NCI-H1092 (cell line): ENCODE measurements at regions not wholly inside any gene's neighbourhood (a gene's known extent, or its start where the extent isn't known, plus 50 kb on each side); places are given as distances from the start of the nearest gene placed in this dataset.

Experiments used
- DNase-seq: peaks from one replicate; lab custom pipeline; 2025; lab: John Stamatoyannopoulos, UW

DNA sequence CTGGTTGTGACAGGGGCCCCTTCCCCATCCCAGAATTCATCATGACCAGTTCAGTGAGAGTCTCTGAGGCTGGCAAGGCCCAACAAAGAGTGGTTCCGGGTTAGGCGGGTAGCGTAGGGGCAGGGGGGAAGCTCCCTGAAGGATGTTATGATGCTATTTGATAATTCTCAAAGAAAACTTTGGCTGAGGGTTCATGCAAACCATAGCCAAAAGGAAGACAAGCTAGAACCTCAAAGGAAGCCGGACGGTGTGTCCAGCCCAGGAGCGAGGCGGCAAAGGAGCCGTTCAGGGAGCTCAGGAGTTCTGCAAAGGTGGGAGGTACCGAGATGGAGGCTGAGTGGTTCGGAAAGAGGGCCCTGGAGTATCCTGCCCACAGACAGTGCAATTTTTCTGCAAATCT is 226.8 kb upstream of the RAB6C start:
- DNase-seq: no peak

- no peak for DNase-seq
Measured at GRCh38 chr2:129753261-129753660, 226.2 kb upstream of the RAB6C start.

DNA sequence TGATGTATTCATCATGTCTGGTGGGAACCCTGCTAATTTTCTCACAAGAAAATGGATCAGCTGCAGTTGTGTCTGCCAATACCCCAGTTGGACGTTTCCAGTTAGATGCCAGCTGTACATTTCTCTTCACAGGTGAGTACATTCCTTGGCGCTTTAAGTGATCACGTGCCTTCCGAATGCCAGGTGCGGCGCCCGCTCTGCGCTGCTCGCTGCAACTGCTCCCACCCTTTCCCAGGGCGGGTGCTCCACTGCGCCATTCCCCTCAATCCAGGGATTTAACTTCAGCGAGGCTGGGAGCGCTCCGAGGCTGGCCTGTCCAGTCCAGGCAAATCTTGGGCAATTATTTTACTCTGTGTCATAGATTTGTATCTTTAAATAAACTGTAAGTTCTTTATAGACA is 225.0 kb upstream of the RAB6C start:
- DNase-seq: no peak

DNA sequence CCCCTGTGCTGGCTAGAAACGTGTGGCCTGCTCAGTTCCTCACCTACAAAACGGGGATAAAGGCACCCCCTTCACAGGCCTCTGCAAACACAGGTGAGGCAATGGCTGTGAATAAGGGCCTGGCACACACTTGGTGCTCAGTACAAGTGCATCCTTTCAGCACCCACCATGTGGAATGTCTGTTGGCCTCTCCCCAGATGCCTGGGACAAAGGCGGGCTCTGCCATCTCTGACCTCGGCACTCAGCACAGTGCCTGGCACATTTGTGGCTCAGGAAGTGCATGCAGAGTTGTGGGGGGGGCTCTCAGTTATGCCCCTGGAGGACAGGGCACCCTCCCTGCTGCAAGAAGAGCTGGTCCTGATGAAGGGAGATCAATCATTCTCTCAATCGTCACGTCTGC is 224.6 kb upstream of the RAB6C start:
- DNase-seq: no peak

GRCh38 chr2:129755786-129756185 is 223.7 kb upstream of the RAB6C start:
- DNase-seq: no peak

DNA sequence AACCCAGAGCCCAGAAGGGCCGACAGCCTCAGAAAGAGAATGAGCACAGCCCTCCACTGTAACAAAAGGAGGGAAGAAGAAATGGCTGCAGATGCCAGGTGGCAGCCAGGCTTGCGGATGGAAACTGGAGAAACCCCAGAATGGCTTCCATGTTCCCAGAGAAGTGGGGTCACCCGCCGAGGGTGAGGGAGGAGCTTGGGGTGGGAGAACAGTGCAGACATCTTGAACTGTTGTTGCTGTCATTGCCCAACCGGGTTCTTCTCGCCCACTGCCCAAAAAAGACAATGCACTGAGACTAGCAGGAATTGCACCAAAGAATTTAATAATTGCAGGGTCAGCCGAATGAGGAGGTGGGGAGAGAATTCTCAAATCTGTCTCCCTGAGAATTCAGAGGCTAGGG is 223.2 kb upstream of the RAB6C start:
- DNase-seq: no peak

GRCh38 chr2:129757366-129757914 is 222.0 kb upstream of the RAB6C start:
- DNase-seq: no peak

DNA sequence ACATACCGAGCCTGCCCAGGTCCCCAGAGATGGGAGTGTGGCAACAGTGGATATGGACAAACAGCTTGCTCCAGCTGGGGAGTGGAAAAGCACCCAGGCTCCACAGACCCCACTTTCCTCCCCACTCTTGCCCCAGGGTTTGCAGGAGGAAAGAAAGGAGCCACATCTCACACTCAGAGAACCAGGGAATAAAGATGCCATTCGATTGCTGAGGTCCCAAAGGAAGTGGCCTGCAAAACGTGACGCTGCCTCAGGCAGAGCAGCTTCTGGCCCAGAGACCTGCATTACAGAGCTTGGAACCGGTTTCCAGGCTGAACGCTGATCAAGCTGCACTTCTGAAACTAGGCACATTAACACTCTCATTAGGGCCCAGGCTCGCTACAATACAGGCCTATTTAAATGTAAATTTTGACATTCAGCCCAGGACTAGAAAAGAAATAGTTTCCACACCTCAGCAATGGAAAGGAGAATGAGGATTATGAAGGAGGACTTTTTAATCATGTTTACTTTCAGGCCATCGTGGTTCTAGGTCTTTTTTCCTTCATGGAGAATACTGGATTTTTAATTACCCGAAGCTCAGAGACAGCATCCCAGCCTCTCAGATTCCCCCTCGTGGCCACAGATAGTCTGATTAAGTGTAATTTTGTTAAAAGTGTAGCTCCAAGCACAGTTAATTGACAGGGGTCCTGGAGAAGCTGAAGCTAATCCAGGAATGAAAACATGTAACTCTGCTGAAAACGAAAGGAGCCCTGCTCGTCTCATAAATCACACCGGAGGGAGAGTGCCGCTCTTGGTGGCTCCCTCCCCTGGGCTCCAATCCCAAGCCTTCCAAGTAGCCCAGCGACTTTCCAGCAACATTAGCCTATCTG is 221.3 kb upstream of the RAB6C start:
- DNase-seq: no peak

DNA sequence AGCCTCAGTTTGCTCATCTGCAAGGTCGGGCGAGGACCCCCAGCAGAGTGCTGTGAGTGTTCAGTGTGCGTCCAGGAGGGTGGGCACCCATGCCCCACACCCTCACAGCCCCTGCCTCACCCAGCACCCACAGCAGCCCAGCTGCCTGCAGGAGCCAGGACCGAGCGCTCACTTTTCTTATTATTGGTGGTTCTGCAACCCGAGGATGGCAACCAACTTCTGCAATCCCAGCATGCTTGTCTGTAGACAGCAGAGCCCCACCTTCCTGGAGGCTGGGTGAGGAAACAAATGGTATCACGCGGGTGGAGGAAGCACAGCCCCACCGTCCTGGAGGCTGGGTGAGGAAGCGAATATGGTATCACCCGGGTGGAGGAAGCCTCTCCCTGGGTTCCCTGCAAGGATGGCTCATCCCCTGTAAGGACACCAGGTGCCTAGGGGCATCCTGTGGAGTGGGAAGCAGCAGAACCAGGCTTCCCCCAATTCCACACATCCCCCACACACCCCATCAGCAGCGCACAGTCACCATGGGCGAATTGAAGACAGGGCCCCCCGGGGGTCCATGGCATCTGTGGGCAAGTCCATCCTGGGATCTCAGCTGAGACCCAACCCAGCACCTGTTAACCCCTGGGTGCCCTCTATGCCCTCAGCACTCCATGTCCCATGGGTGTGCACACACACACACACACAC is 220.5 kb upstream of the RAB6C start:
- DNase-seq: no peak

DNA sequence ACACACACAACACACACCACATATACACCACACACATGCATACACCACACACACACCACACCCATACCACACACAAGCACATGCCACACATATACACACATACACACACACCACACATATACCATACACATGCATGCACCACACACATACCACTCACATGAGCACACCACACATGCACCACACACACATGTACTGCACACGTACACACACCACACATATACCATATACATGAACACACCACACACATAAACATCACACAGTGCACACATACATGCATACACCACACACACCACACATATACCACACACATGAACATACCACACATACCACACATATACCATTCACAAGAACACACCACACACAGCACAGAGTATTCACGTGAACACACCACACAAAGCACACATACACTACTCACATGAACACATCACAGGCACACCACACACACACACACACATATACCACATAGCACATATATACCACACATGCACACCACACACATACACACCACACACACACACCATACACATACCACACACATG is 219.9 kb upstream of the RAB6C start:
- DNase-seq: no peak

- DNase-seq: no peak
Measured at GRCh38 chr2:129760669-129761068, 218.8 kb upstream of the RAB6C start.

DNA sequence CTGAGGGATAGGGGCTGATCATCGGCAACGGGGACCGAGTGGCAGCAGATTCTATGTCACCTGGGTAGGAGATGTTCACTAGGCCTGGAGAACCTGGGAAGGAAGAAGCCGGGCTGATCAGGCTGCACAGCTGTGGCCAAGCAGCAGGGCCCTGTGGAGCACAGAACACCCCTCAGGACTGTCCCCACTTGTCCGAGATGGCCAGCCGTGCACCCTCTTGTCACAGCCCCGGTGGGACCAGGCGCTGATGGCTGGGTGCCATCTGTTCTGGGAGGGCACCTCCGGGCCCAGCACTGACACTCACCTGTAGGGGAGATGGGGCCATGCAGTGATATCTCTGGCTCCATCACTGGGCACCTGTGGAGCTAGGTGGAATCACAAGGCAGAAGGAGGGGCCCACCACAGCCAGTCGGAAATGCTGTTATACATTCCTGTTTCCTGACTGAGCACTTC is 217.9 kb upstream of the RAB6C start:
- DNase-seq: no peak

- no peak for DNase-seq
Measured at GRCh38 chr2:129762386-129763189, 216.9 kb upstream of the RAB6C start.

- no peak for DNase-seq
Measured at GRCh38 chr2:129763190-129763846, 216.1 kb upstream of the RAB6C start.

DNA sequence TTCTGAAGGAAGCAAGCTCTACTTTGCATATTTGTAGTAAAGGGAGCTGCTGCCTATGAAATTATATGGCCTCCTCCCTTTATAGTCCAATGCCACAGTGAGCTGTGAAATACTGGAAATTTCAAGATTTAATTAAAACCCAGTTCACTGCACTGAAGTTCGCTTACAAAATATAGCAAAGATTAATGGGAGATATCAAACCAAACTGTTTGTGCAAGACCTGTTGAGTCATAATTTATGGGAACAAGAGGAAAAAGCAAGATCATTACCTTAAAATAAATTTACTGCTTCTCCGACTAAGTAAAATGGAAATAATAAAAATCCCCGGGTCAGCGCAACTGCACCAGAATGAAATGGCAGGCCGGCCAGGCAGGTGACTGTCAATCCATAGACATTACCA is 215.5 kb upstream of the RAB6C start:
- no peak for DNase-seq

DNA sequence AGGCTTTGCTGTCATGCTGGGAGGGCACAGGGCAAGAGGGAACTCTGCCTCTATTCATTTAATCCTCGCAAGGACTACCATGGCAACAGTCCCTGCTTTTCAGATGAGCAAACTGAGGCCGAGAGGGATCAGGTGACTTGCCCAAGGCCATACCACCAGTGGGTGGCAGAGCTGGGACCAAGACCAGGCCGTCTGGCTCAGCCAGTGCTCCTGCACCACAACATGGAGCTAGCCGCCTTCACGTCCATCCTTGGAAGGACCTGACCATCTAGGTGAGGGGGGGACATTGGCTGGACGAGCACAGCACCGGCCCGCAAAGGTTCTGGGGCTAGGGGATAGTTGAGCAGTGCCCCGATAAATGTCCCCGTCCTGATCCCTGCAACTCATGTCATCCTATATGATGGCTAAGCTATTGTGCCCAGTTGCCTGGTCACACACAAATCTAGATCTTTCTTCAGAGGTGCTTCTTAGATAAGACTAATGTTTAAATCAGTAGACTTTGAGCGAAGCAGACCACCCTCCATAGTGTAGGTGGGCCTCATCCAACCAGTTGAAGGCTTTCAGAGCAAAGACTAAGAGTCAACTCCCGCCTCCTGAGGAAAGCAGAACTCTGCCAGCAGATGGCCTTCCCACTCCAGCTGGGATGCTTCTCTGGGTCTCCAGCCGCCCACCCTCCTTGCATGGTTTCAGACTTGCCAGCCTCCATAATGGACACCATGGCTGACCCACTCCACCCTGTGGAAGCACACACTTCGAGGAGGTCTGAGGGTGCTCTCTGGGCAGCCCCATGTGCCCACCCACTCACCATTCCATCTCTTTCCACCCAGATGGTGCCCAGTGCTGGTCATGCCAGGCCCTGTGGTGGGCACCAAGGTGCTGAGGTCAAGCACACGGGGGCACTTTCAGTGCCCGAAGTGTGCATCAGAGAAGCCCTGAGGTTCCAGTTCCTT is 214.8 kb upstream of the RAB6C start:
- no peak for DNase-seq

DNA sequence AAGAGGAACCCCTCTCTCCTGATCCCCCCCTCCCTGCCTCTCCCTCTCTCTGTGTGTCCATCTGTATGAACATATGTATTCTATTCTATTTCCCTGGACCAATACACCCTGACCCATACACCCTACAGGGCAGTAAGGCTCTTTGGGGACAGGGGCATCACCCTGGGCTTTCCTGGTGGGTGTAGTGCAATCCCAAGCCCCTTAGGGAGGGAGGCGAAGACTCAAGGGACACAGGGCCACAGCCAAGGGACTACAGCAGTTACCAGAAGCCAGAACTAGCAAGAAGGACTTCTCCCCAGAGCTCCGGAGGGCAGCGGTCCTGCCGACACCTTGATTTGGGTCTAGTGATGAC is 214.2 kb upstream of the RAB6C start:
- no peak for DNase-seq

DNA sequence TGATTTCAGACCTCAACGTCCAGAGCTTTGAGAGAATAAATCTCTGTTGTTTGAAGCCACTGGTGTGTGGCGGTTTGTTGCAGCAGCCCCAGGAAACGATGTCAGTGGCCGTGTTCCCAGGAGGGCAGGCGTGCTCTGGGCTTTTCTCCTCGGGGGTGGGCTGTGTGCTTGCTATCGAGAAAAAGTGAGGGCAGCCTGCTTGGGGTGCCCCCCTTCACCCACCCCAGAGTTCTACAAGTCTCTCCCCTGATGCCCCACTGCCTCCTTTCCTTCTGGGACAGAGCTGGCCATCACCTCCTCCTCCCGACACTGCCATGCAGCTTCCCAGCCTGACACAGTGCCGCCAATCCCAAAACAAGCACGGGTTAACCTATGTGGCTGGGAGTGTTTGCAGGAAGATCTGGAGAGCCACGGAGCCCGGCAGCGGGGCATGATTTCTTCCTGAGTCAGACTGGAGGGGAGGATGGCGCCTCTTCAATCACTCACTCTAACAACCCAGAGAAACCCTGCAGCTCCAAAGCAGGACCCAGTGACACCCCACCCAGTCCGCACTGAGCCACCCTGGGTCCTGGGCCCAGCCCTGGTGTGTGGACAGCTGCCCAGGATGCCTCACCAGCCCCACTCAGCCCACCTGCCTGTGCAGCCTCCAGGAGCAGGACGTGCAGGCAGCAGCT is 213.7 kb upstream of the RAB6C start:
- DNase-seq: no peak

DNA sequence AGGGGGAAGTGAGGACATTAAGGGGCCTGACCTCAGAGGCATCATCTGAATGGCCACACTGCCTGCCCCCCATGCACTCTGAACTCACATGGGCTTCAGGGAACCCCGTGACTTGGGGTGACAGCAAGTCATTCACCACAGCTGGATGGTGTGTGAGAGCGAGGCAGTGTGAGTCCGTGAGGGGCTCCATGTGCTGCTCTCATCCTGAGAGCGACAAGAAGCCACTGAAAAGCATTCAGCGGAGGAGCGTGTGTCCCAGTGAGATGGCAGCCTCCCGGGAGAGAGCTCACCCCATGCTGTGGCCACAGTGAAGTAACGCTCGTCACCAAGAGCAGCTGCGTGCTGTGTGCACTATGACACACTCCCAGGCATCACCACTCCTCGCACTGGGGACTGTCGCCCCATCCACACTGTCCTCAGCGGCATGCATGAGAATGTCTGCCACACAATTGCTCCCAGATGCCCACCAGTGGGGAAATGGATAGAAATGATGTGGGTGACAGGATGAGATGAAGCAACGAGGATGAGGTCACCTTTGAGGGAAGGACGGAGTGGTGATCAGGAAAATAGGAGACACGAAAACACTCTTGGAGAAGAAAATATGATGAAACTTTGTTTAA is 213.0 kb upstream of the RAB6C start:
- DNase-seq: no peak
